ENCODE measurements at regions not wholly inside any gene's neighbourhood (a gene's known extent, or its start where the extent isn't known, plus 50 kb on each side); places are given as distances from the start of the nearest gene placed in this dataset.

- DNase-seq (ENCODE audit: low read depth) = no peak
Measured at GRCh38 chrX:107560980-107561379, 67.3 kb upstream of the PRPS1 start.

DNA sequence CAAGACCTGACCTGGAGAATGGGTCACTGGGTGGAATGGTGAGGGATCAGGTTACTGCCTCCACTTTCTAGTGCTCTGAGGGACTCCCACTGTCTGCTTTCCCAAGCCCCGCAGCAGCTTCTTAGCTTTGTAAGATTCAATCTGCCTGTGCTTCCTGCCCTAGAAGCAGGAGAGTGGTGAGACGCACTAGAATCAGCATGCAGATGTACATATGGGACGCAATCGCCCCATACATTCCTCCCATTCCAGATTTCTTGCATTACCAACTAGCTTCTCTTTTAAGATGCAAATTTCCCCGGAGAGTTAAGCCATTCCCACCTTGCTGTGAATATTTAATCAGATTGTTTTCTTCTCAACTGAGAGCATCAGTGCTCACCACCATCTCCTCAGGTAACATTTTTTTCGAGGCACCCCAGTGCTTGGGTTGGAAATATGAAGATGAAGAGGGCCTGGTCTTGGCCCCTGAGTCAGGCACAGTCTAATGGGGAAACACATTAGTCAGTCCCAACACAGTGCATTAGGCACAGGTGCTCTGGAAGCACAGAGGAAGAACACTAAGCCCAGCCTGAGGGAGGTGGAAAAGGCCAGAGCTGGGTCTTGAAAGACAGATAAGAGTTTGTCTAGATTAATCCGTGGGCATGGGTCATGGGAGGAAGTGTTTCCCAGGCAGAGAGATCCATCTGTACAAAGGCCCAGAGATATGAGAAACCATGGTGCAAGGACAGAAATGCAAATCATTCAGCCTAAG lies 66.7 kb upstream of the PRPS1 start:
- DNase-seq (ENCODE audit: low read depth) = no peak

DNA sequence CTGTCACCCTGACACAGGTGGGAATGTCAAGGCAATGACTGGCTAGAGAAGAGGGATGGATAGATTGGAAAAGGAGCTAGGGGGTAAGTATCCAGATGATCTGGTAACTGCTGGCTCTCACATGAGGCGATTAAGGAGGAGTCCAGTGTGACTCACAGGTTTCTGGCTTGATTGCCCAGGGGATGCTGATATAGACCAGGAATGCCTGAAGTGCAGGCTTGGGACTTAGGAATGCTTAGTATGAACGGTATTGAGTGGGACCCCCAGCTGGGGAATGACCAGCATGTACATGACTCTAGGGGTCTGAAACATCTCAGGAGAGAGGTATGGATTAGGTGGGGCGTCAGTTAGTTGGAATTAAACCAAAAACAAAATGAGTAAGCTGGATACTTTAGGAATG lies 65.8 kb upstream of the PRPS1 start:
- peak; percentile 82 for DNase-seq (ENCODE audit: low read depth)

DNA sequence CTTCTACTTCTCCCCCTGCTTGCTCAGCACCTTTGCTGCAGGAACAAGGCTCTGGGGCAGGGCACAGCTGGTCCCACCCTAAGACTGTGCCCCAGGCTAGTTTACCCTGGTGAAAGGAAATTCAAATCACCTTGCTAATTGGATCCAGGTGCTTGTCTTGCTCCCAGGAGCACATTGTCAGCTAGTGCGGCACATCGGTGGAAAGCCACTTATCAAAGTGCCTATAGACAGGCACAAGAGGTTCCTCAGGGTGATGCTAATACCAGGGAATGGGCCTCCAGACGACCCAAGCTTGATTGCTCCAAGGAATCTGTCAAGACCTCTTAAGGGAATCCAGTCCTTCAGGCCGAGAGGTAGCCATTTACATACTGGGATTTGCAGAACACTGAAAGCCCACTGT lies 64.5 kb upstream of the PRPS1 start:
- DNase-seq (ENCODE audit: low read depth) = no peak

DNA sequence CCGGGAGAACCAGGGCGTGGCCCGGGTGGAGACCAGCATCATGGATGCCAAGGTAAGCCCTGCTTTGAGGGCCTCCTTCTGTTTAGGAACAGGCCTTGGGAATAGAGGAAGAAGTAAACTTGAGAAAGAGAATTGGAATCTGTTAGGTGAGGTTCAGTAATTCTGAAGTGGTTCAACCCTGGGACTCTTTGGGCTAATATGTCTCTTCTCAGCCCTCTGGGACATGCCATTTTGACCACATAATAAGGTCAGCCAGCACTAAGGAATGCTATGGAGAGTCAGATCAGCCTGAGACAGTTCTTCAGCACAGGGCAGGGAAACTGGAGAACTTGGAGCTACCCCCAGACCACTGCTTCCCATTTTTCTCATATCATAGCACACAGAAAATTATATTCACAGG lies 63.3 kb upstream of the PRPS1 start:
- peak; percentile 48 for DNase-seq (ENCODE audit: low read depth)

- peak; percentile 83 for DNase-seq (ENCODE audit: low read depth)
Measured at GRCh38 chrX:107565931-107566603, 62.2 kb upstream of the PRPS1 start.

DNA sequence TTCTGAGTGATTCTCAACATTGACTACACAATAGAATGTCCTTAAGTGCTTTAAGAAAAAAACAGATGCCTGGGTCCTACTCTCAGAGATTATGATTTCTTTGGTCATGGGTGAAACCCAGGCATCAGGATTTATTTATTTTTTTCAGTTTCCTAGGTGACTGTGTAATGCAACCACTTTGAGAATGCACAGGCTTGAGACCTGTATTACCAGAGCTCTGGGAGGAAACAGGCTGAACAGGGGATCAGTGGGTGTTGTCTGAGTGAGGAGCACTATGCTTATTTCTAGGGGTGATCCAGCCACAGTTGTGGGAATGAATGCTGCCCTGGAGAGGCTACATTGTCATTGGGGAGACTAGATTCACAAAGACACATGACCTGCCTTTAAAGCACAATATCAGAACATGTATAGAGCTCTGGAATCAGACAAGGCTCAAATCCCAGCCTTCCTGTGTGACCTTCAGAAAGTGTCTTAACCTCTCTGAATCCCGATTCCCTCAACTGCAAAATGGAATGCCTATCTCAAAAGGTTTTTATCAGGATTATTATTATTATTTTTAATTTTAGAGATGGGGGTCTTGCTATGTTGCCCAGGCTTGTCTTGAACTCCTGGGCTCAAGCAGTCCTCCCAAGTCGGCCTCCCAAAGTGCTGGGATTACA lies 61.6 kb upstream of the PRPS1 start:
- peak; percentile 52 for DNase-seq (ENCODE audit: low read depth)

- DNase-seq (ENCODE audit: low read depth) = no peak
Measured at GRCh38 chrX:107567370-107567769, 60.9 kb upstream of the PRPS1 start.

- DNase-seq (ENCODE audit: low read depth) = peak; percentile 95
Measured at GRCh38 chrX:107571296-107571998, 56.9 kb upstream of the PRPS1 start.

DNA sequence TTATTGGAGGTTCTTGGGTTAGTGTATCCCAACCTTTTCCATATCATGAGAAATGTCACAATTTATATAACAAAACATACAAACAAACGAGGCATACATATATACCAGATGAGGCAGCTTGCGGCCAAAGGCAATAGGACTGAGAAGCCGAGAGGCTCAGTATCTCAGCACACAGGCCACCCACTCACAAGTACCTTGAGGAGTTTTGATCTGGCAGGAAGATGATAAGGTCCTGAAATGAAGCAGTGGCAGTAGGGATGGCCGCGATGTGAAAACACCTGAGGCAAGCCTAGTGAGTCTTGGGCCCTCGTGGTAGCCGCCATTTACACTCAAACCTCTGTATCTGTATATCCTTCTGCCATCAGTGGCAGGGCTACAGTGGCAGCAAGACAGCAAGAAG lies 55.3 kb upstream of the PRPS1 start:
- no peak for DNase-seq (ENCODE audit: low read depth)

- peak; percentile 84 for DNase-seq (ENCODE audit: low read depth)
Measured at GRCh38 chrX:107574054-107574683, 54.1 kb upstream of the PRPS1 start.

- DNase-seq (ENCODE audit: low read depth) = peak; percentile 89
Measured at GRCh38 chrX:107574711-107575110, 53.6 kb upstream of the PRPS1 start.

DNA sequence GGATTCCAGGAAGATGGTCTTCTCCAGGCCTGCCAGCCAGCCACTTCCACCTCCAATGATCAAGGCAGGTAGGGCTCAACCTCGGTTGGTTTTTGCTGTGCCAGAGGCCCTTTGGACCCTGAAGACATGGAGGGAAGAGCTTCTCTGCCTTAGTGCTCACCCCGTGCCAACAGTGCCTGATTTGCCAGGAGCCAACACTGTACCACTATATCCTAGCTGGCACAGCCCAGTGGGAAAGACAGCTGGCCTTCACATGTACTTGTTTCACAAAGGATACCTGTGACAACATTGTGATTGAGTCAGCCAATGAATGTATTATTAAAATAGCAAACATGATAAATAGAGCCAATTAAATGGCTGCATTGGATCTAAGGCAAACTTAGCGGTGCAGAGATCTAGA lies 51.9 kb upstream of the PRPS1 start:
- no peak for DNase-seq (ENCODE audit: low read depth)

GRCh38 chrX:107576841-107577240 lies 51.5 kb upstream of the PRPS1 start:
- no peak for DNase-seq (ENCODE audit: low read depth)

DNA sequence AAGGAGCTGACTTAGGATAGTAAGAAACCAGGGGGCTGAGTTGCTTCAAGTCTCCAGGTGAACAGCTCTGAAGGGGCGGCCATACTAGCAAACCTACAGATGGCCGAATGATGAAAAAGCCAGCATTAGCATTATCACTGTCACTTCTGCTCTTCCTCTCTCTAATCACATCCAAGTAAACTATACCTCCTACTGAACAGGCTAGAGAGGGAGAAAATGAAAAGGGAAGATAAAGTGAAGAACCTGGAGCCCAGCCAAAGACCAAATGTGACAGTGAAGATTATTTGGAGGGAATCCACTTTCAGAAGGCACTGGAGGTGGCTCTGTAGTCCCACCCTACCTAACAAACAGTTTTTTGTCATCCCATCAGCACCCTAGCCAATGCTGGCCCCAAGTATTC lies 50.4 kb upstream of the PRPS1 start:
- DNase-seq (ENCODE audit: low read depth) = no peak

Data from M059J (cell line).